ENCODE measurements at regions not wholly inside any gene's neighbourhood (a gene's known extent, or its start where the extent isn't known, plus 50 kb on each side); places are given as distances from the start of the nearest gene placed in this dataset.

GRCh38 chr1:238681021-238681420 is 705.3 kb upstream of the CHRM3 start:
- no peak for TF ChIP-seq CTCF (IDR thresholded peaks at IDR 0.05; ENCODE audit: low read depth, low read length)
- H3K4me3 ChIP-seq (ENCODE audit: low read depth, low read length), result no peak overlapping the region

- no peak overlapping the region for H3K4me3 ChIP-seq (ENCODE audit: low read depth, low read length)
- no peak for TF ChIP-seq CTCF (IDR thresholded peaks at IDR 0.05; ENCODE audit: low read depth, low read length)
These were observed 708.8 kb upstream of the CHRM3 start for GRCh38 chr1:238677567-238677966.

GRCh38 chr1:238675221-238675620 is 711.1 kb upstream of the CHRM3 start:
- no peak for TF ChIP-seq CTCF (IDR thresholded peaks at IDR 0.05; ENCODE audit: low read depth, low read length)
- no peak overlapping the region for H3K4me3 ChIP-seq (ENCODE audit: low read depth, low read length)

GRCh38 chr1:238674316-238674715 is 712.1 kb upstream of the CHRM3 start:
- TF ChIP-seq CTCF (IDR thresholded peaks at IDR 0.05; ENCODE audit: low read depth, low read length), result no peak

GRCh38 chr1:238673561-238673960 is 712.8 kb upstream of the CHRM3 start:
- H3K4me3 ChIP-seq (ENCODE audit: low read depth, low read length), result no peak overlapping the region
- TF ChIP-seq CTCF (IDR thresholded peaks at IDR 0.05; ENCODE audit: low read depth, low read length), result no peak

More at GRCh38 chr1:238674316-238674715, 712.1 kb upstream of the CHRM3 start:
- no peak overlapping the region for H3K4me3 ChIP-seq (ENCODE audit: low read depth, low read length)

GRCh38 chr1:238672806-238673205 is 713.6 kb upstream of the CHRM3 start:
- no peak overlapping the region for H3K4me3 ChIP-seq (ENCODE audit: low read depth, low read length)
- no peak for TF ChIP-seq CTCF (IDR thresholded peaks at IDR 0.05; ENCODE audit: low read depth, low read length)

- no peak for TF ChIP-seq CTCF (IDR thresholded peaks at IDR 0.05; ENCODE audit: low read depth, low read length)
- no peak overlapping the region for H3K4me3 ChIP-seq (ENCODE audit: low read depth, low read length)
These were observed 714.1 kb upstream of the CHRM3 start for GRCh38 chr1:238672262-238672661.

All from WI38 (cell line).